Cardiac fibroblast (primary cell): ENCODE measurements at regions not wholly inside any gene's neighbourhood (a gene's known extent, or its start where the extent isn't known, plus 50 kb on each side); places are given as distances from the start of the nearest gene placed in this dataset.

Source experiments
- DNase-seq, 2 donors: peaks; one replicate each; pipeline versions ENCODE4 v3.0.0 to v3.0.0-alpha.2; 2010; ENCODE audit warnings: low read depth in 2 of 2
- H3K4me3 ChIP-seq, 2 donors: replicated peaks in 1 of 2; 1 replicate in 1 of 2; 2 replicates in 1 of 2; pipeline ENCODE4 v1.5.1; 2011; ENCODE audit warnings: low read depth in 2 of 2, low read length in 2 of 2, mild to moderate bottlenecking in 2 of 2, moderate library complexity in 1 of 2
- CTCF ChIP-seq: IDR thresholded peaks from one replicate; pipeline ENCODE4 v1.5.1; 2011; ENCODE audit warnings: low read depth, mild to moderate bottlenecking, low read length, inconsistent platforms

GRCh38 chr6:137736048-137736818 is 130.8 kb upstream of the TNFAIP3 start:
- TF ChIP-seq CTCF, result no peak
- no peak overlapping the region for H3K4me3 ChIP-seq
- no peak for DNase-seq

GRCh38 chr6:137736911-137737310 is 130.1 kb upstream of the TNFAIP3 start:
- TF ChIP-seq CTCF, result no peak

GRCh38 chr6:137737836-137738596 is 129.0 kb upstream of the TNFAIP3 start:
- TF ChIP-seq CTCF, result no peak
- H3K4me3 ChIP-seq, result no peak overlapping the region
- DNase-seq, result peak; percentile 71 to 93

More at GRCh38 chr6:137736911-137737310, 130.1 kb upstream of the TNFAIP3 start:
- peak in 1 of 2 donors; percentile 61 for DNase-seq
- no peak overlapping the region for H3K4me3 ChIP-seq

- no peak for DNase-seq
- no peak for TF ChIP-seq CTCF
- no peak overlapping the region for H3K4me3 ChIP-seq
Observed at GRCh38 chr6:137738931-137739504, 128.0 kb upstream of the TNFAIP3 start.

GRCh38 chr6:137739544-137739943 is 127.5 kb upstream of the TNFAIP3 start:
- no peak overlapping the region for H3K4me3 ChIP-seq
- no peak for DNase-seq
- TF ChIP-seq CTCF, result no peak

- no peak for TF ChIP-seq CTCF
- DNase-seq, result peak in 1 of 2 donors; percentile 60
- H3K4me3 ChIP-seq, result no peak overlapping the region
Observed at GRCh38 chr6:137740091-137740755, 126.8 kb upstream of the TNFAIP3 start.
